Endodermal cell (in vitro differentiated cells): ENCODE measurements at regions not wholly inside any gene's neighbourhood (a gene's known extent, or its start where the extent isn't known, plus 50 kb on each side); places are given as distances from the start of the nearest gene placed in this dataset.

Experiments used
- DNase-seq: peaks from one replicate; pipeline ENCODE4 v3.0.0-alpha.2; 2017
- H3K27ac ChIP-seq: 2 replicates; pipeline ENCODE4 v1.5.1; 2013; ENCODE audit warnings: mild to moderate bottlenecking, low read depth, low read length, moderate library complexity
- H3K27me3 ChIP-seq: 2 replicates; pipeline ENCODE4 v1.6.1; 2013; ENCODE audit warnings: mild to moderate bottlenecking, low read length, moderate library complexity; ENCODE audit not compliant: insufficient read depth, control insufficient read depth, poor library complexity, severe bottlenecking
- H3K36me3 ChIP-seq: 2 replicates; pipeline ENCODE4 v1.7.0; 2013; ENCODE audit warnings: mild to moderate bottlenecking, low read length, moderate library complexity; ENCODE audit not compliant: control insufficient read depth, insufficient read depth
- H3K4me1 ChIP-seq: one replicate; pipeline ENCODE4 v1.7.0; 2013; ENCODE audit warnings: low read length; ENCODE audit not compliant: control insufficient read depth, insufficient read depth
- H3K4me3 ChIP-seq: 2 replicates; pipeline ENCODE4 v1.5.1; 2013; ENCODE audit warnings: mild to moderate bottlenecking, low read length, moderate library complexity
- H3K9ac ChIP-seq: 2 replicates; pipeline ENCODE4 v1.6.1; 2013; ENCODE audit warnings: mild to moderate bottlenecking, low read length, moderate library complexity; ENCODE audit not compliant: poor library complexity, severe bottlenecking; ENCODE audit errors: extremely low read depth
- H3K9me3 ChIP-seq: 2 replicates; pipeline ENCODE4 v1.6.1; 2013; ENCODE audit warnings: mild to moderate bottlenecking, low read length, moderate library complexity; ENCODE audit not compliant: control insufficient read depth
- H3K27ac Mint-ChIP-seq: 2 replicates; pipeline ENCODE4 v1.8.0; 2020; ENCODE audit warnings: mixed read lengths
- H3K27me3 Mint-ChIP-seq: 2 replicates; pipeline ENCODE4 v1.8.0; 2021; ENCODE audit warnings: mild to moderate bottlenecking, mixed read lengths; ENCODE audit not compliant: insufficient read depth
- H3K36me3 Mint-ChIP-seq: 2 replicates; pipeline ENCODE4 v1.8.0; 2020; ENCODE audit warnings: low read depth, mixed read lengths
- H3K4me1 Mint-ChIP-seq: 2 replicates; pipeline ENCODE4 v1.8.0; 2020; ENCODE audit warnings: mixed read lengths
- H3K4me3 Mint-ChIP-seq: 2 replicates; pipeline ENCODE4 v1.8.0; 2020; ENCODE audit warnings: mild to moderate bottlenecking, moderate library complexity, mixed read lengths
- H3K9me3 Mint-ChIP-seq: 2 replicates; pipeline ENCODE4 v1.8.0; 2020; ENCODE audit warnings: mild to moderate bottlenecking, mixed read lengths
- WGBS, 2 experiments: methylation state at CpG; one replicate each; pipeline versions ENCODE4 v1.1.5 to v1.1.7; 2013; ENCODE audit warnings: missing lambda C conversion rate in 2 of 2, mixed read lengths in 1 of 2; ENCODE audit not compliant: insufficient coverage in 1 of 2, insufficient read length in 1 of 2; 5-methylcytosine and 5-hydroxymethylcytosine counted together
- TF ChIP-seq, protein P1 (sequence below): fragments of 200-600 bp; sonication (generic); conservative IDR thresholded peaks from 2 replicates; pipeline ENCODE4 v1.5.0; 2021; ENCODE audit warnings: antibody characterized with exemption, mild to moderate bottlenecking

DNA sequence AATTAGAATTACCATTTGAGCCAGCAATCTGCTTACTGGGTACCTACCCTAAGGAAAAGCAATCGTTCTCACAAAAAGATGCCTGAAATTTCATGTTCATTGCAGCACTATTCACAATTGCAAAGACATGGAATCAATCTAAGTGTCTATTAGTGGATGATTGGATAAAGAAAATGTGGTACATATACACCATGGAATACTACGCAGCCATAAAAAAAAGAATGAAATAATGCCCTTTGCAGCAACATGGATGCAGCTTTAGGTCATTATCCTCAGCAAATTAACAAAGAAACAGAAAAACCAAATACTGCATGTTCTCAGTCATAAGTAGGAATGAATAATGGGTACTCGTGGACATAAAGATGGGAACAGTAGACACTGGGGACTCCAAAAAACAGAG is 89.8 kb upstream of the MAP1LC3B2 start:
- Mint-ChIP-seq H3K27me3 (no peaks in the 10 kb centered on the region), H3K27ac (no peak overlapping the region), H3K9me3 (peaks cover 14% of the 10 kb centered on the region), H3K4me3 (no peak overlapping the region), H3K4me1 (peaks cover 4% of the 10 kb centered on the region), H3K36me3 (no peaks in the 10 kb centered on the region)
- no peaks in the 10 kb centered on the region for H3K36me3 ChIP-seq
- no peak overlapping the region for H3K9ac ChIP-seq
- no peak overlapping the region for H3K27ac ChIP-seq
- no peak overlapping the region for H3K4me3 ChIP-seq
- peaks cover 3% of the 10 kb centered on the region for H3K9me3 ChIP-seq
- DNase-seq, result no peak
- TF ChIP-seq, protein P1, sequence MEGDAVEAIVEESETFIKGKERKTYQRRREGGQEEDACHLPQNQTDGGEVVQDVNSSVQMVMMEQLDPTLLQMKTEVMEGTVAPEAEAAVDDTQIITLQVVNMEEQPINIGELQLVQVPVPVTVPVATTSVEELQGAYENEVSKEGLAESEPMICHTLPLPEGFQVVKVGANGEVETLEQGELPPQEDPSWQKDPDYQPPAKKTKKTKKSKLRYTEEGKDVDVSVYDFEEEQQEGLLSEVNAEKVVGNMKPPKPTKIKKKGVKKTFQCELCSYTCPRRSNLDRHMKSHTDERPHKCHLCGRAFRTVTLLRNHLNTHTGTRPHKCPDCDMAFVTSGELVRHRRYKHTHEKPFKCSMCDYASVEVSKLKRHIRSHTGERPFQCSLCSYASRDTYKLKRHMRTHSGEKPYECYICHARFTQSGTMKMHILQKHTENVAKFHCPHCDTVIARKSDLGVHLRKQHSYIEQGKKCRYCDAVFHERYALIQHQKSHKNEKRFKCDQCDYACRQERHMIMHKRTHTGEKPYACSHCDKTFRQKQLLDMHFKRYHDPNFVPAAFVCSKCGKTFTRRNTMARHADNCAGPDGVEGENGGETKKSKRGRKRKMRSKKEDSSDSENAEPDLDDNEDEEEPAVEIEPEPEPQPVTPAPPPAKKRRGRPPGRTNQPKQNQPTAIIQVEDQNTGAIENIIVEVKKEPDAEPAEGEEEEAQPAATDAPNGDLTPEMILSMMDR, result no peak
- no peaks in the 10 kb centered on the region for H3K27me3 ChIP-seq
- no peaks in the 10 kb centered on the region for H3K4me1 ChIP-seq
- WGBS, 2 experiments, result 84 to 88% methylated on average over 3 of the region's 3 CpGs

DNA sequence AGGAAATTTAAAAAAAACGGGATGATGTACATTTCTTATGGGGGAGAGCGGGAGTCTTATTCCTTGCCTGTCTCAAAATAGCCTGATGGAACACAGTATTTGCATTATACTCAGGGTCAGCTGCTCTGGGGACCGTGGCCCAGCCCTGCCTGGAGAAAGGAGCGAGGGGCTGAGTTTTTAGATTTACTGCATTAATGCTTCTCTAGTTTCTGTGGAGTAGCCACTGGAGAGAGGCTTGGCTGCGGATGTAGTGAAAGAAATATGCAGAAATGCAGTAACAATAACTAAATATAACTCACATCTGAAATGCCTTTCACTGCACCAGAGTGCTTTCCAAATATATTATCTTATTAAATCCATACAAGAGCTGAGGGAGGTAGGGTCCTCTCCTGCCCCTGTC is 87.6 kb upstream of the MAP1LC3B2 start:
- Histone ChIP-seq H3K4me3 (no peak overlapping the region), H3K27ac (no peak overlapping the region), H3K9ac (no peak overlapping the region), H3K9me3 (peaks cover 3% of the 10 kb centered on the region), H3K27me3 (no peaks in the 10 kb centered on the region), H3K4me1 (no peaks in the 10 kb centered on the region), H3K36me3 (no peaks in the 10 kb centered on the region)
- Mint-ChIP-seq H3K36me3 (no peaks in the 10 kb centered on the region), H3K4me3 (no peak overlapping the region), H3K9me3 (peaks cover 29% of the 10 kb centered on the region), H3K27me3 (no peaks in the 10 kb centered on the region), H3K27ac (no peak overlapping the region), H3K4me1 (peaks cover 2% of the 10 kb centered on the region)
- 89 to 100% methylated on average over 2 to 5 of the region's 5 CpGs for WGBS, 2 experiments
- no peak for DNase-seq
- TF ChIP-seq, protein P1, result no peak

DNA sequence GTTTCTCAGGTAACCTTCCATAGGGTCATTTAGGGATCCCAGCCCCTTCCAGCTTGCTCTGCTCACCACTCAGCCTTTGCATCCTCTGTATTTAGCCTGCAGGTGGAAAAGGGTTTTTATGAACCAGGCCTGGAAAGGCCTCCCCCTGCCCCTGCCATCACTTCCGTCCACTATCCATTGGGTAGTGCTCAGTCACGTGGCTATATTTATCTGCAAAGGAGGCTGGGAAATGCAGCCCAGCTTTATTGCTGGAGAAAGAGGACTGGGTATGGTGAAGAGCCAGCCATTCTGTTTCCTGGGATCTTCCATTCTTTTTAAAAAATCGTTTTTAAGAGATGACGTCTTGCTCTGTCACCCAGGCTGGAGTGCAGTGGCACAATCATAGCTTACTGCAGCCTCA is 87.0 kb upstream of the MAP1LC3B2 start:
- TF ChIP-seq, protein P1, result no peak
- H3K4me1 Mint-ChIP-seq, result no peaks in the 10 kb centered on the region
- Histone ChIP-seq H3K27ac (no peak overlapping the region), H3K4me3 (no peak overlapping the region), H3K27me3 (no peaks in the 10 kb centered on the region), H3K9ac (no peak overlapping the region), H3K9me3 (peaks cover 6% of the 10 kb centered on the region), H3K4me1 (no peaks in the 10 kb centered on the region), H3K36me3 (no peaks in the 10 kb centered on the region)
- no peaks in the 10 kb centered on the region for H3K36me3 Mint-ChIP-seq
- H3K9me3 Mint-ChIP-seq, result peaks cover 34% of the 10 kb centered on the region
- no peak overlapping the region for H3K27ac Mint-ChIP-seq
- no peak overlapping the region for H3K4me3 Mint-ChIP-seq
- H3K27me3 Mint-ChIP-seq, result no peaks in the 10 kb centered on the region
- no peak for DNase-seq
- WGBS, 2 experiments, result 78 to 88% methylated on average over 4 of the region's 4 CpGs
